ENCODE measurements at regions not wholly inside any gene's neighbourhood (a gene's known extent, or its start where the extent isn't known, plus 50 kb on each side); places are given as distances from the start of the nearest gene placed in this dataset.

DNA sequence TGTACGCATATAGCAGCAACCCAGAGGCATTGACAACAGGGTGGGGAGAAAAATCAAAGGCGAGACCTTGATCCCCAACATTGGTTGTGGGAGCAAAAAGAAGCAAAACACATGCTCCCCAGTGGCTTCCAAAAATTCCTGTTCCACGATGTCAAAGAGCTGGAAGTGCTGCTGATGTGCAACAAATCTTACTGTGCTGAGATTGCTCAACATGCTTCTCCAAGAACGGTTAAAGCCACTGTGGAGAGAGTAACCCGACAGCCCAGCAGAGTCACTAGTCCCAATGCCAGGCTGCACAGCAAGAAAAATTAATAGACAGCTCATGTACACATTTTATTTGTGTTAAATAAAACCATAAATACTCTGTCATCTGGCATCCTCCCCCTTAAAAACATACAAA, 179.9 kb upstream of the PFN2 start:
- H3K9me3 ChIP-seq (ENCODE audit: control insufficient read depth, insufficient read depth, low read depth, low read length) = peaks cover 2% of the 10 kb centered on the region; the same call in 1 of the 2 replicates
- no peak overlapping the region for H3K27ac ChIP-seq (ENCODE audit: low read depth, low read length)
- no peak overlapping the region for H3K4me3 ChIP-seq (ENCODE audit: low read depth, low read length)
- H3K4me1 ChIP-seq (ENCODE audit: control insufficient read depth, insufficient read depth, low read length) = peaks cover 4% of the 10 kb centered on the region; the same call in 1 of the 2 replicates
- H3K27me3 ChIP-seq (ENCODE audit: control insufficient read depth, insufficient read depth, low read length) = no peaks in the 10 kb centered on the region
- H3K36me3 ChIP-seq (ENCODE audit: control insufficient read depth, insufficient read depth, low read length) = no peaks in the 10 kb centered on the region
- H3K9ac ChIP-seq (ENCODE audit: low read length) = no peak overlapping the region

DNA sequence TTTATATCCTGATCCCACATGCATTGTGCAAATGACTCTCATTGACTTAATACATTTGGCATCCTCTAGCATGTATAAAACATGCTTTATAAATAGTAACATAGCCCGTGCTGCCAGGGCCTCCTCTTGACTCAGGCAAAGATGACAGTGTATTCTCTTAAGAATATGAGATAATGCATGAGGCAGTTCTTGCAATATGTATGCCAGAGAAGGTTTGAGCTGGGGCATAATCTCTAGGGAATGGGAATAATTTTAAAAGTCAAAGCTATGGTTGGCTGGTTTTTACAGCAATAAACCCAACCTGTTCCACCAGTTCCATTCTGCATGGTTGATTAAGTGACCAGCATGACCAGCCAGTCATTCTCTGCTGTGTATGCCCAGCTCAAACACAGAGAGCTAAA, 179.0 kb upstream of the PFN2 start:
- H3K27me3 ChIP-seq (ENCODE audit: control insufficient read depth, insufficient read depth, low read length) = no peaks in the 10 kb centered on the region
- no peak overlapping the region for H3K4me3 ChIP-seq (ENCODE audit: low read depth, low read length)
- H3K36me3 ChIP-seq (ENCODE audit: control insufficient read depth, insufficient read depth, low read length) = no peaks in the 10 kb centered on the region
- peaks cover 4% of the 10 kb centered on the region; the same call in 1 of the 2 replicates for H3K4me1 ChIP-seq (ENCODE audit: control insufficient read depth, insufficient read depth, low read length)
- H3K9ac ChIP-seq (ENCODE audit: low read length) = no peak overlapping the region
- H3K9me3 ChIP-seq (ENCODE audit: control insufficient read depth, insufficient read depth, low read depth, low read length) = peaks cover 2% of the 10 kb centered on the region; the same call in 1 of the 2 replicates
- no peak overlapping the region for H3K27ac ChIP-seq (ENCODE audit: low read depth, low read length)

DNA sequence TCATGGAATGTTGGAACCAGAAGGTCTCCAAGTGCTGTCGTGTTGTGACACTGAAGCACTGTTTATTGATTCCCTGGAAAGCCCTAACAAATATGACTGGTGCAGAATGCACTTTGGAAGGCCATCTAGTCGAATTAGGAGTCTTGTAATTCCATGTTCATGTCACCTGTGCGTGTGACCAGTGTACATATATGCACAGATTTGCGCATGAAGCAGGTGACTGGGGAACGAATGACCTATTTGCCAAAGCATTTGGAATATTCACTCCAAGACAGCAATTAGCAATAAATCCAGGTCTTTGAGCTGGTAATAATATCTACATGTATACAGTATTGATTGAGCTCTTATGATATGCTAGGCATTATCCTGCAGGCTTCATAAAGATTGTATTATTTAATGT, 177.5 kb upstream of the PFN2 start:
- Histone ChIP-seq H3K27me3 (ENCODE audit: control insufficient read depth, insufficient read depth, low read length) (no peaks in the 10 kb centered on the region), H3K9me3 (ENCODE audit: control insufficient read depth, insufficient read depth, low read depth, low read length) (peaks cover 2% of the 10 kb centered on the region; the same call in 1 of the 2 replicates), H3K9ac (ENCODE audit: low read length) (no peak overlapping the region), H3K4me1 (ENCODE audit: control insufficient read depth, insufficient read depth, low read length) (peaks cover 4% of the 10 kb centered on the region; the same call in 1 of the 2 replicates), H3K36me3 (ENCODE audit: control insufficient read depth, insufficient read depth, low read length) (no peaks in the 10 kb centered on the region), H3K27ac (ENCODE audit: low read depth, low read length) (no peak overlapping the region), H3K4me3 (ENCODE audit: low read depth, low read length) (no peak overlapping the region)

DNA sequence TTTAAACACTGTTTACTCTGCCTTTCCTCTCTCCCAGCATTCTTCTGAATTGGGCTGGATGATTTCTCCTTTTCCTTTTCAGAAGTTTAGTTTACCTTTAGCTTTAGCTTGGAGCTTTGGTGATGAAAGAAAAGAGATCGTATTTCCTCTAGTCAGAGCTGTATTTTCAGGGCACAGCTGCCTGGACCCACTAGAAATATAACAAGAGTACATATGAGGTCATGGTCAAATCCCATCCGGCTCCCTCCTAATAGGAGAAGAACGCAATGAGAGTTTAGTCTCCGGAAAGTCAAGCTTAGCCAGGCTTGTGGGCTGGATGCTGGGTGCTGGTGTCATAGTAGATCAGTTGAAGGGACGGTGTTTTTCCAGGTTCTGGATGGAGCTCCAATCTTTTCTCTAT, 177.1 kb upstream of the PFN2 start:
- no peaks in the 10 kb centered on the region for H3K36me3 ChIP-seq (ENCODE audit: control insufficient read depth, insufficient read depth, low read length)
- peaks cover 4% of the 10 kb centered on the region; the same call in 1 of the 2 replicates for H3K4me1 ChIP-seq (ENCODE audit: control insufficient read depth, insufficient read depth, low read length)
- no peak overlapping the region for H3K4me3 ChIP-seq (ENCODE audit: low read depth, low read length)
- no peak overlapping the region for H3K27ac ChIP-seq (ENCODE audit: low read depth, low read length)
- H3K27me3 ChIP-seq (ENCODE audit: control insufficient read depth, insufficient read depth, low read length) = no peaks in the 10 kb centered on the region
- H3K9me3 ChIP-seq (ENCODE audit: control insufficient read depth, insufficient read depth, low read depth, low read length) = peaks cover 2% of the 10 kb centered on the region; the same call in 1 of the 2 replicates
- H3K9ac ChIP-seq (ENCODE audit: low read length) = no peak overlapping the region

DNA sequence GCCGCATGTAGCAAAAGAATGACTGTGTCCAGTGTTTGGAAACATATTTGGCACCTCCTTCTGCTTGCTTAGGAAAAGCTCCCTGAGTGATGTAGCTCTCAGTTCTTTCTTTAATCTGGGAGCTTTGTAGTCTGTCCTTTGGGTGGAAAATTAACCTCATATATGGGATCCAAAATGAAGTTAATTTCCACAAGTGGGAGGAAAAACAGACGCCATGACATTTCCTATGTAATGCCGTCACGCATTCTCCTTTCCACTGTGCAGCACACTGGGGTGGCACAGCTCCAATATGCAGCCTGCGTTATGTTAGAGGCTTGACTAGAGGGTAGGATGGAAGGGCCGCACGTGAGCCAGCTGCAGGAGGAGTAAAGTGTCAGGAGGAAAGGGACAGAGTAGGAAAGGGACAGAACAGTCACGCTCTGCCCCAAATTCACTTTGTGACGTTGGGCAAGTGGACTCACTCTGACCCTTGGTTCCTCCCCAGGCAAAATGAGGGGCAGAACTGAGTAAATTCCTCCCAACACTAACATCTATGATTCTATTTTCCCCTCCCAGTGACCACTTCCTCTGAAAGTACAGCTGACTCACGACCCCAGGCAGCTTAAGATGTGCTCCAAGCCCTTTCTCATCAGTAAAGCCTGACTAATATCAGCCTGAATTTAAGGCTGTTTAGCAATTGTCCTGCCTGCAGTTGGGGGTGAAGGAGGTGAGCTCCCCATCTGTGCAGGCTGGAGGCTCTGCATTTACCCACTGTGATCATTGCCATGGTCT, 176.5 kb upstream of the PFN2 start:
- H3K4me1 ChIP-seq (ENCODE audit: control insufficient read depth, insufficient read depth, low read length) = peaks cover 4% of the 10 kb centered on the region; the same call in 1 of the 2 replicates
- H3K9ac ChIP-seq (ENCODE audit: low read length) = no peak overlapping the region
- H3K27ac ChIP-seq (ENCODE audit: low read depth, low read length) = no peak overlapping the region
- H3K9me3 ChIP-seq (ENCODE audit: control insufficient read depth, insufficient read depth, low read depth, low read length) = no peaks in the 10 kb centered on the region
- H3K36me3 ChIP-seq (ENCODE audit: control insufficient read depth, insufficient read depth, low read length) = no peaks in the 10 kb centered on the region
- no peaks in the 10 kb centered on the region for H3K27me3 ChIP-seq (ENCODE audit: control insufficient read depth, insufficient read depth, low read length)
- no peak overlapping the region for H3K4me3 ChIP-seq (ENCODE audit: low read depth, low read length)

DNA sequence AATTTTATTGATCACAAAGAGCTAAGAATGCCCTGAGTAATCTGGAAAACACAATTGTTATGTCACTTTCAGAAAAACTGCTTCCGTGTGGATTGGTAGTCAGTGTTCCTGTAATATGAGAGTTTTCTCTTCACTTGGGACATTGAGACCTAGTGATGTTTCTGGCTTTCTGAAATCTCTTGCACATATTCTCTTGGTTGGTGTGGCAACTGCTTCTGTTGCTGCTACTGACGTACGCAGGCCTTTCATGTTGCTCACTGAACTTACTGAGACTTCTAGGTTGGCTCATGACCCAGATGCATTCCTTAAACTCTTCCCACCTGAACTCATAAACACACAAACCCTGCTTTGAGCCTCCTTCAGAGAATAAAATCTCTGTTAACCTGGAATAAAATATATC, 175.0 kb upstream of the PFN2 start:
- no peak overlapping the region for H3K4me3 ChIP-seq (ENCODE audit: low read depth, low read length)
- no peaks in the 10 kb centered on the region for H3K27me3 ChIP-seq (ENCODE audit: control insufficient read depth, insufficient read depth, low read length)
- H3K27ac ChIP-seq (ENCODE audit: low read depth, low read length) = no peak overlapping the region
- no peak overlapping the region for H3K9ac ChIP-seq (ENCODE audit: low read length)
- peaks cover 4% of the 10 kb centered on the region; the same call in 1 of the 2 replicates for H3K4me1 ChIP-seq (ENCODE audit: control insufficient read depth, insufficient read depth, low read length)
- H3K9me3 ChIP-seq (ENCODE audit: control insufficient read depth, insufficient read depth, low read depth, low read length) = no peaks in the 10 kb centered on the region
- H3K36me3 ChIP-seq (ENCODE audit: control insufficient read depth, insufficient read depth, low read length) = no peaks in the 10 kb centered on the region

DNA sequence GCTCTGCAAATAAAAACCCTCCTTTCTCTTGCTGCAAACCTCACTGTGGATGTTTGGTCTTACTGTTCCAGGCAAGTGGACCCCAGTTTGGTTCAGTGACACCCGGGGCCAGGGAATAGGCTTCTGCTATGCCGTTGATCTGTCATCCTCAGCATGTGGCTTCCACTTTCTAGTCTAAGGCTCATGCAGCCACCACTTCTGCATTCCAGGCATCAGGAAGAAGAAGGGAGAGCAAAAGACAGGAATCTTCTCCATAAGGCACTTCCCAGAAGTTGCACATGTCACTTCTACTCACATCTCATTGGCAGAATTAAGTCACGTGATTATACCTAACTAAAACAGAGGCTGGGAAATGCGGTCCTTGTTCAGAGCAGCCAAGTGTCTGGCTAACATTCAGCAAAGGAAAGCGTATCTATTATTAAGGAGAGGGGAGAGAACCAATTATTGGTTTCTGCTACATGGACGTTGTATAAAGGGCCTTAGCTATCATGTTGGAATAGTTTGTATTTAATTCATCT, 173.6 kb upstream of the PFN2 start:
- no peak overlapping the region for H3K9ac ChIP-seq (ENCODE audit: low read length)
- no peaks in the 10 kb centered on the region for H3K36me3 ChIP-seq (ENCODE audit: control insufficient read depth, insufficient read depth, low read length)
- no peak overlapping the region for H3K4me3 ChIP-seq (ENCODE audit: low read depth, low read length)
- H3K27me3 ChIP-seq (ENCODE audit: control insufficient read depth, insufficient read depth, low read length) = no peaks in the 10 kb centered on the region
- H3K4me1 ChIP-seq (ENCODE audit: control insufficient read depth, insufficient read depth, low read length) = peaks cover 4% of the 10 kb centered on the region; the same call in 1 of the 2 replicates
- no peaks in the 10 kb centered on the region for H3K9me3 ChIP-seq (ENCODE audit: control insufficient read depth, insufficient read depth, low read depth, low read length)
- no peak overlapping the region for H3K27ac ChIP-seq (ENCODE audit: low read depth, low read length)

DNA sequence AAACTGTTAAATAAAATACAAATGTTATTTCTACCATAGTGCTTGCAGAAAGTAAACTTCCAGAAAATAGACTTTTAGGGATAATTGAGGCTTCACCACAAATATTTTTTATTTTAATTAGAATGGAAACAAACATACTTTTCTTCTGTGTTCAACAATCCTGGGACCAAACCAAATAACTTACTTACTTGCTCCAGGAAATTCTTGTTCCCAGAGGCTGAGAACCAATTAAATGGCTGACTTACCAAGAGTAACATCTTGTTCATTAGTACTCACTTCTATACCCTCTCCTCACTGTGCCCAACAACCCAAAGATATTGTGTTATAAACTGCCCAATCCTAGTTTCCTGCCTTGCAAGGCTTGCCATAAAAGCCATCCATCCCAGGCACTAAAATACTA, 172.2 kb upstream of the PFN2 start:
- Histone ChIP-seq H3K9ac (ENCODE audit: low read length) (no peak overlapping the region), H3K4me1 (ENCODE audit: control insufficient read depth, insufficient read depth, low read length) (peaks cover 4% of the 10 kb centered on the region; the same call in 1 of the 2 replicates), H3K9me3 (ENCODE audit: control insufficient read depth, insufficient read depth, low read depth, low read length) (no peaks in the 10 kb centered on the region), H3K4me3 (ENCODE audit: low read depth, low read length) (no peak overlapping the region), H3K27me3 (ENCODE audit: control insufficient read depth, insufficient read depth, low read length) (no peaks in the 10 kb centered on the region), H3K27ac (ENCODE audit: low read depth, low read length) (no peak overlapping the region), H3K36me3 (ENCODE audit: control insufficient read depth, insufficient read depth, low read length) (no peaks in the 10 kb centered on the region)

DNA sequence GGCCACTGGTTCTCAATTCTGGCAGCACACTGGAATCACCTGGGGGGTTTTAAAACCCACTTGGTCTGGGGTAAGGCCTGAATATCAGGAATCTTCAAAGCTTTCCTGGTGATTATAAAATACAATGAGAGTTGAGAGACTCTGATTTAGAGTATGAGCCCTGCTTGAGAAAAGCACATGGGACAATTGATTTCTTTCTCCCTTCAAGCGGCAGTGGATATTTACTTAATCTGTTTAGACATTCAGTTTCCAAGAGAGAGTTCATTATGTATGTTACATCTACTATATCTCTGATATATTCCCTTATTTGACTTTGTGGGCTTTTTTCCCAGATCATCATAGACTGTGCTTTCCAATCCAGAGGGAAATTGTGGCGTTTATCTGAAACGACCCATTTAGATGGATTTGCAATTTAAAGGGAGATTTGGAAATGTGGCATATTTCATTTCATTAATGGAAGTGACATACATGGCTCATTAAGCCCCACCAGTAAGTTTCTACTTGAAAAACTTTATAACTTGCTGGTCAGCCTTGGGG, 171.2 kb upstream of the PFN2 start:
- H3K27ac ChIP-seq (ENCODE audit: low read depth, low read length) = no peak overlapping the region
- no peaks in the 10 kb centered on the region for H3K27me3 ChIP-seq (ENCODE audit: control insufficient read depth, insufficient read depth, low read length)
- H3K4me3 ChIP-seq (ENCODE audit: low read depth, low read length) = no peak overlapping the region
- no peak overlapping the region for H3K9ac ChIP-seq (ENCODE audit: low read length)
- no peaks in the 10 kb centered on the region for H3K36me3 ChIP-seq (ENCODE audit: control insufficient read depth, insufficient read depth, low read length)
- no peaks in the 10 kb centered on the region; the same call in 1 of the 2 replicates for H3K4me1 ChIP-seq (ENCODE audit: control insufficient read depth, insufficient read depth, low read length)
- no peaks in the 10 kb centered on the region for H3K9me3 ChIP-seq (ENCODE audit: control insufficient read depth, insufficient read depth, low read depth, low read length)

DNA sequence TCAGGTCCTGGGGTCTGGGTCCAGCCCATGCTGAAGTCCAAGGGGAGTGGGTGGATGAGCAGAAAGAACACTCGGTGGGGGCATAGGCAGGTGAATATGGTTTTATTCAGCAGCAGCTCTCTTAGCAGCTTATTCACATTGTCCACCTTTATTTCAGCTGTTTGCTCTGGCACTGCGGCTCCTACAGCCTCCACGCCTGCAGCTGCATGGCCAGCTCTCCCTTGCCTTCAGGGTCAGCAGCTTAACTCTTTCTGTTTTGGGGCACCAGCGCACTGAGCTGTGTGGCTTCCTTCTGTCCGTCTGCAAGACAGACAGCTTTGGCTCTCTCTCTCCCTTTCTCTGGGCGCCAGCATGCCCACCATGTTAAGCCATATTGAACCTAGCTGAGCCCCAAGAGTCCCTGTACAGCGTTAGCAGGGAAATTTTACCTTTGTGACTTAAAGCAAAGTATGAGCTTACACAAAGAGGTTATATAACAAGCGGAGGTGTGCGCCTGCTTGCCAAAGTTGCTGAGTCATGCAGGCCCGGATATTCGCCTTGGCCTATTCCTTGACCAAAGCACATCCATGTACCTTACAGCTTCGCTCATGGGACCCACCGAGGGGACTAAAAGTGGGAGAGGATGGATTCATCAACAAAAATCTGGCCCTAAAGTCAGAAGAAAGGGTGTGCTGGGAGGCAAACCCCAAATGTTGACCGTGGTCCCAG, 170.1 kb upstream of the PFN2 start:
- no peaks in the 10 kb centered on the region; the same call in 1 of the 2 replicates for H3K4me1 ChIP-seq (ENCODE audit: control insufficient read depth, insufficient read depth, low read length)
- no peak overlapping the region for H3K27ac ChIP-seq (ENCODE audit: low read depth, low read length)
- H3K9ac ChIP-seq (ENCODE audit: low read length) = no peak overlapping the region
- H3K36me3 ChIP-seq (ENCODE audit: control insufficient read depth, insufficient read depth, low read length) = no peaks in the 10 kb centered on the region
- H3K4me3 ChIP-seq (ENCODE audit: low read depth, low read length) = no peak overlapping the region
- no peaks in the 10 kb centered on the region for H3K9me3 ChIP-seq (ENCODE audit: control insufficient read depth, insufficient read depth, low read depth, low read length)
- H3K27me3 ChIP-seq (ENCODE audit: control insufficient read depth, insufficient read depth, low read length) = no peaks in the 10 kb centered on the region

DNA sequence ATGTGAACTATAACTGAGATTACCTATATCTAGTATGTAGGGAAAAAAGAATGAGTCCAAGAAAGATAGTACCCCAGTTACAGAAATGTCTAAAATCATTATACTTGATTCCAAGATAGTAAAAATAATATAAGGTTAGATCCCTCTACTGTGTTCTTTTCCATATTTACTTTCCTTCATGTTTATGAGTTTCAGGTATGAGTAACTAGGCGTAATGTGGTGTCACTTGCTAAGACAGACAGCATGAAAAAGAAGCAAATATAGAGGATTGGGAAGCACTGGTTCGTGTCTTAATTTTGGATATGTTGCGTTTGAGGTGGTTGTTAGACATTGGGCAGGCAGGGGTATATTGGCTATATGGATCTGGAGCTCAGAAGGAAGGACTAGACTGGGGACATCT, 168.1 kb upstream of the PFN2 start:
- no peak overlapping the region for H3K9ac ChIP-seq (ENCODE audit: low read length)
- peaks cover 5% of the 10 kb centered on the region for H3K4me1 ChIP-seq (ENCODE audit: control insufficient read depth, insufficient read depth, low read length)
- H3K27ac ChIP-seq (ENCODE audit: low read depth, low read length) = no peak overlapping the region
- H3K36me3 ChIP-seq (ENCODE audit: control insufficient read depth, insufficient read depth, low read length) = no peaks in the 10 kb centered on the region
- H3K4me3 ChIP-seq (ENCODE audit: low read depth, low read length) = no peak overlapping the region
- no peaks in the 10 kb centered on the region for H3K9me3 ChIP-seq (ENCODE audit: control insufficient read depth, insufficient read depth, low read depth, low read length)
- H3K27me3 ChIP-seq (ENCODE audit: control insufficient read depth, insufficient read depth, low read length) = no peaks in the 10 kb centered on the region
